Sigmoid colon (tissue), 6 donors: ENCODE measurements at regions not wholly inside any gene's neighbourhood (a gene's known extent, or its start where the extent isn't known, plus 50 kb on each side); places are given as distances from the start of the nearest gene placed in this dataset.

Source experiments
- DNase-seq: peaks from one replicate; pipeline ENCODE4 v3.0.0-alpha.2; 2019
- H3K27ac ChIP-seq, 4 donors: fragments of 200-600 bp; sonication (generic); one replicate each; pipeline ENCODE4 v1.5.1; 2016 to 2019; ENCODE audit warnings: mild to moderate bottlenecking in 1 of 4
- H3K27me3 ChIP-seq, 3 donors: fragments of 200-600 bp; sonication (generic); one replicate each; pipeline ENCODE4 v1.5.1; 2019; ENCODE audit warnings: mild to moderate bottlenecking in 1 of 3
- H3K36me3 ChIP-seq, 4 donors: fragments of 200-600 bp; sonication (generic); one replicate each; pipeline ENCODE4 v1.5.1; 2016 to 2019
- H3K4me1 ChIP-seq, 4 donors: fragments of 200-600 bp; sonication (generic); one replicate each; pipeline ENCODE4 v1.5.1; 2017 to 2019
- H3K4me3 ChIP-seq, 4 donors: fragments of 200-600 bp; sonication (generic); one replicate each; pipeline ENCODE4 v1.5.1; 2017 to 2019; ENCODE audit warnings: mild to moderate bottlenecking in 2 of 4, moderate library complexity in 1 of 4
- H3K9me3 ChIP-seq, 4 donors: fragments of 200-600 bp in 3 of 4; sonication (generic) in 3 of 4; one replicate each; pipeline versions ENCODE4 v1.5.1 to v1.6.1; 2013 to 2019
- CTCF ChIP-seq, 4 experiments: fragments of 450-650 bp in 3 of 4; fragments of 200-600 bp in 1 of 4; IDR thresholded peaks; one replicate each; pipeline ENCODE4 v1.5.1; 2016 to 2019; ENCODE audit warnings: antibody characterized with exemption in 4 of 4, mild to moderate bottlenecking in 3 of 4, moderate library complexity in 2 of 4
- EP300 ChIP-seq, 4 donors: sonication (generic); formaldehyde crosslinking; IDR thresholded peaks; one replicate each; pipeline ENCODE4 v1.6.1; 2017; ENCODE audit warnings: antibody characterized with exemption in 4 of 4
- POLR2A ChIP-seq, 2 donors: fragments of 450-650 bp; IDR thresholded peaks; one replicate each; pipeline ENCODE4 v1.6.1; 2016; ENCODE audit warnings: antibody characterized with exemption in 2 of 2, mild to moderate bottlenecking in 2 of 2, moderate library complexity in 2 of 2
- POLR2AphosphoS5 ChIP-seq, 4 donors: sonication (generic); formaldehyde crosslinking; IDR thresholded peaks; one replicate each; pipeline ENCODE4 v1.6.1; 2017; ENCODE audit warnings: antibody characterized with exemption in 4 of 4
- WGBS, 2 donors: extraction: QIAGEN DNeasy Blood & Tissue Kit; methylation state at CpG; one replicate each; pipeline ENCODE4 v1.1.7; 2013; 5-methylcytosine and 5-hydroxymethylcytosine counted together
- intact Hi-C: fragments of 100-400 bp; cut with DNase I; formaldehyde crosslinking; loops from one replicate; pipeline ENCODE4 v1.15.1; 2023
- donor health status: healthy with polysubstance abuse.
- donor health status: healthy.

- Histone ChIP-seq H3K36me3 (no peaks in the 10 kb centered on the region), H3K27me3 (no peaks in the 10 kb centered on the region), H3K4me3 (no peak overlapping the region), H3K9me3 (no peaks in the 10 kb centered on the region), H3K27ac (no peak overlapping the region), H3K4me1 (no peaks in the 10 kb centered on the region)
- intact Hi-C loops: loop anchor here (2.0 kb wide), 1 partner anchor 98 kb away; no protein-coding TSS in a partner anchor
- WGBS, 2 donors: 3 to 10% methylated on average over 4 of the region's 4 CpGs
- DNase-seq: no peak
- TF ChIP-seq POLR2AphosphoS5 (IDR thresholded peaks at IDR 0.05): no peak
- peak in 1 of 4 experiments; percentile 27 for TF ChIP-seq CTCF (IDR thresholded peaks at IDR 0.05)
Measured at GRCh38 chrX:136954930-136955329, 74.4 kb upstream of the RBMX start.

GRCh38 chrX:136953867-136954787 lies 73.6 kb upstream of the RBMX start:
- TF ChIP-seq POLR2AphosphoS5 (IDR thresholded peaks at IDR 0.05): no peak
- TF ChIP-seq CTCF (IDR thresholded peaks at IDR 0.05): peak in 3 of 4 experiments; percentile 7 to 44 (median 16)
- WGBS, 2 donors: 58 to 65% methylated on average over 26 of the region's 26 CpGs
- intact Hi-C loops: loop anchor here (2.0 kb wide), 1 partner anchor 99 kb away; no protein-coding TSS in a partner anchor

GRCh38 chrX:136950211-136950610 lies 69.7 kb upstream of the RBMX start:
- no peak for DNase-seq
- H3K27ac ChIP-seq: no peak overlapping the region
- H3K36me3 ChIP-seq: no peaks in the 10 kb centered on the region
- 89% methylated on average over 4 of the region's 4 CpGs for WGBS, 2 donors
- intact Hi-C loops: no loop called here
- no peaks in the 10 kb centered on the region for H3K4me1 ChIP-seq
- no peak overlapping the region for H3K4me3 ChIP-seq
- TF ChIP-seq POLR2AphosphoS5 (IDR thresholded peaks at IDR 0.05): no peak
- TF ChIP-seq EP300 (IDR thresholded peaks at IDR 0.05): no peak
- TF ChIP-seq POLR2A (IDR thresholded peaks at IDR 0.05): no peak
- TF ChIP-seq CTCF (IDR thresholded peaks at IDR 0.05): no peak
- H3K9me3 ChIP-seq: no peaks in the 10 kb centered on the region
- no peaks in the 10 kb centered on the region for H3K27me3 ChIP-seq

More at GRCh38 chrX:136953867-136954787, 73.6 kb upstream of the RBMX start:
- peak; percentile 69 for DNase-seq
- Histone ChIP-seq H3K27me3 (no peaks in the 10 kb centered on the region), H3K36me3 (no peaks in the 10 kb centered on the region), H3K9me3 (no peaks in the 10 kb centered on the region), H3K4me1 (no peaks in the 10 kb centered on the region), H3K27ac (no peak overlapping the region), H3K4me3 (no peak overlapping the region)

- no peaks in the 10 kb centered on the region for H3K27me3 ChIP-seq
- H3K4me1 ChIP-seq: no peaks in the 10 kb centered on the region
- no peak for DNase-seq
- intact Hi-C loops: no loop called here
- no peak overlapping the region for H3K27ac ChIP-seq
- WGBS, 2 donors: 83 to 87% methylated on average over 9 of the region's 9 CpGs
- no peak for TF ChIP-seq POLR2AphosphoS5 (IDR thresholded peaks at IDR 0.05)
- no peak for TF ChIP-seq POLR2A (IDR thresholded peaks at IDR 0.05)
- no peak for TF ChIP-seq EP300 (IDR thresholded peaks at IDR 0.05)
- TF ChIP-seq CTCF (IDR thresholded peaks at IDR 0.05): no peak
- H3K9me3 ChIP-seq: no peaks in the 10 kb centered on the region
- H3K36me3 ChIP-seq: no peaks in the 10 kb centered on the region
- no peak overlapping the region for H3K4me3 ChIP-seq
Measured at GRCh38 chrX:136941396-136942337, 61.1 kb upstream of the RBMX start.
